SK-MEL-5 (cell line): ENCODE measurements at regions not wholly inside any gene's neighbourhood (a gene's known extent, or its start where the extent isn't known, plus 50 kb on each side); places are given as distances from the start of the nearest gene placed in this dataset.
A peak's percentile ranks its signal among the peaks of the same experiment; 100 is the strongest.

Experiments used
- DNase-seq: peaks from one replicate; pipeline ENCODE4 v3.0.0-alpha.2; 2016; ENCODE audit warnings: low read depth, low spot score
- in situ Hi-C: cut with HindIII; loops from 2 replicates; pipeline ENCODE4 v1.10.0; 2016; ENCODE audit warnings: low sequenced_read_pairs, high pct_unique_total_duplicates, low pct_unique_long_range_greater_than_20kb

DNA sequence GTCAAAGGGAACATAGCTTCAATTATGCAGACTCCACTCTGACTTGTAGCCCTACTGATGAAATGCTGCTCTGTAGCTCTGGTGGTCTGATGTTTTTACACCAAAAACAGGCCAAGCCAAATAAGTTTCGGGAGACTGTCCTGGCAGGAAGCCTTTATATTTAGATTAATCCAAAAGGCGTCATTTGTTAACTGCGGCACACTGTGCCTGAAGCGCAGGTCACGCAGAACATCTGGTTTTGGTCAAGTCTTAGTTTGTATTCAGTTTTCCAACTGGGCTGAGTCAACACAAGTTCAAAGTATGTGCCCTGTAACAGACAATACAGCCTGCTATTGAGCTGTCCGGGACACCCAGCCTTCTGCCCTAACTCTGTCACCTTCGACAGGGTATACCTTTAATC, 154.6 kb upstream of the IPO5 start:
- no peak for DNase-seq
- in situ Hi-C loops = no loop called here

DNA sequence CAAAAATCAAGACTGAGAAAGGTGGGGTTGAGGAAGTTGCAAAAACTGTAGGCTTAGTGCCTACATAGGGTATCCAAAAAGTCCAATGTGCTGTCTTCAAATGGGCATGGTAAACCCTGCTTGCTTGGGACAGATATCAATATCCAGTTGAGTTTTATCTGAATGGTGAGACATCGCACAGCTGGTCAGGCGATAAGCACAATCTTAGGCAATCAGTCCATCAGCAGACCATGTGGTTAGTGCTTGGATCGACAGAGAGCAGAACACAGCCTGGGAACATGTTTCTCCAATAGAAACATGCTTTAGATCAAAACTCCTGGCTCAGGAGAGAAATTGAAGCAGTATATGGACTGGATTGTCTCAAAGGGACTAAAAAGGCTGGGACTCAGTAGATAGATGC, 151.3 kb upstream of the IPO5 start:
- in situ Hi-C loops = no loop called here

DNA sequence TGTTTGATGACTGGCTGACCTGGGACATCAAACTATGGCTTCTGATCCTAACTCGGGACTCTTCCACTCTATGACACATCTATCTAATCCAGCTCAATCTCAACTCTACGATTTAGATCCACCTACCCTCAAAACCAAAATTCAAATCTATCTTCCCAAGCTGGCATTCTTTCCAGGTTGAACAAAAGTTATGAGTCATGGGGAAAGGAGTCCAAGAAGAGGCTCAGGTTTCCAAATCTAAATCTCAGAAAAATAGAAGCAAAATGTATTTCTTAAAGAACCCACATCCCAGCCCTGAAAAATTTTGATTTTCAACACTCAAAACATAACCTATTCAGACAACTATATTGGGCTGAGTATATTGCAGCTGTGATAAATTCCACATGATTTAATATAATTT, 143.9 kb upstream of the IPO5 start:
- in situ Hi-C loops = no loop called here
- no peak for DNase-seq

More for the DNA sequence above, 151.3 kb upstream of the IPO5 start:
- no peak for DNase-seq

DNA sequence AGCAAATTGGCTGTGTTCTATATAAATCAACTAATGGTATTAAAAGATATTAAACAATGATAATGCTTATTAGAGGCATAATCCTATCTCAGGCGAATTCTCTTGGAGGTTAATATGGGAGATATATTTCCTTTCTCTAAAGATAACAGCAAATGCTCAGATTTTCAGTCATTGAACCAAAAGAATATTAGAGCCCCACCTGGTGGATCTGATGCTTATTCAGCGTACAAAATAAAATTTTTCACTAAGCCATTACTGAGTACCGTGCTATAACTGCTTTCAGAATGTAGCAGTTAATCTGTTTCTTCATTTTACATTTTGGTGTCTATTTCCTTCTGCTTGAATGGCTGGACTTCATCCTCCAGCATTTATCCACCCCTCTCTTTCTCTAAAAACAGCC, 143.3 kb upstream of the IPO5 start:
- peak; percentile 59 for DNase-seq
- in situ Hi-C loops = no loop called here

DNA sequence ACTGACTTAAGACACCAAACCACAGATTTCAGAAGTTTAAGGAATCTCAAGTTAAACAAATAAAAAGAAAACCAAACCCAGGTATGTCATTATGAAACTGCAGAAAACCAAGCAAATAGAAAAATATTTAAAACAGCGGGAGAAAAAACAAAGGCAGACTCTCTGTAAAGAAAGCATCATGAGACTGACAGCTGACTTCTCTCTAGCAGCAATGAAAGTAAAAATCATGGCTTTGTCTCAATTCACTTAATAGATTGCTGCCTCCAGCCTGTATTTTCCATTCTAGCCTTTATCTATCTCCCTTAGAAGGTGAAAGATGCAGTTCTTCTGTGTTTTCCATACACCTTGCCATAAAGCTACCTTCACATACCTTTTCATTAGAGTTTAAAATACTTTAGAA, 131.1 kb upstream of the IPO5 start:
- in situ Hi-C loops = no loop called here

DNA sequence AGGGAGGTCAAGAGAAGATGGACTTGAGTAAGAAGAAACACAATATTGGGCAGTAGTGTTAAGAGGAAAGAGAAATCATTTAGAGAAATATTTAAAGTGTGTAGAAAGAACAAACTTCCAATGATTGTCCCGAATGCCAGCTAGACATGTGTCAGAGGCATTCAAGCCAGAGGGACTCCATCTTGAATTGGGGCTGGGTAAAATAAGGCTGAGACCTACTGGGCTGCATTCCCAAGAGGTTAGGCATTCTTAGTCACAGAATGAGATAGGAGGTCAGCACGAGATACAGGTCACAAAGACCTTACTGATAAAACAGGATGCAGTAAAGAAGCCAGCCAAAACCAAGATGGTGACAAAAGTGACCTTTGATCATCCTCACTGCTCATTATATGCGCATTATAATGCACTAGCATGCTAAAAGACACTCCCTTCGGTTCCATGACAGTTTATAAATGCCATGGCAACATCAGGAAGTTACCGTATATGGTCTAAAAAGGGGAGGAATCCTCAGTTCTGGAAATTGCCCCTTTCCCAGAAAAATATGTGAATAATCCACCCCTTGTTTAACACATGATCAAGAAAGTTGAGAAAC, 127.0 kb upstream of the IPO5 start:
- in situ Hi-C loops = no loop called here
- DNase-seq = peak; percentile 80

More for the DNA sequence above, 131.1 kb upstream of the IPO5 start:
- DNase-seq = no peak

DNA sequence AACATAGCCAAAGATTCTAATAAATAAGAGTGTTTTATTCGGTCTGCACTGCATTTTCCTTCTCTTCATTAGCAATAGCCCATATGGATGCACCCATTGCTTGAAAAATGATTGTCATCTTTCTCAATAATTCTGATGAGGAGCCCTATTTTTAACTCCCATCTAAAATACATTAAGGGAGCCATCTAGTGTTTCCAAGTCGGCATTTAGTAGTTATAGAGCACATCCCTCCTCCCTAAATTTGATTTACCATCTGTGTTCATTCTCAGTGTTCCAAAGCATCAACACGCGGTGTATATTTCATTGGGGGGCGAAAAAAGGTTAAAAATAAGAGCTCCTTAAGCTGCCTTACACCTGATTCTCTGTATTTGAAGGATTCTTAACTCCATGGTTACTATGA, 119.2 kb upstream of the IPO5 start:
- DNase-seq = peak; percentile 40
- in situ Hi-C loops = no loop called here

DNA sequence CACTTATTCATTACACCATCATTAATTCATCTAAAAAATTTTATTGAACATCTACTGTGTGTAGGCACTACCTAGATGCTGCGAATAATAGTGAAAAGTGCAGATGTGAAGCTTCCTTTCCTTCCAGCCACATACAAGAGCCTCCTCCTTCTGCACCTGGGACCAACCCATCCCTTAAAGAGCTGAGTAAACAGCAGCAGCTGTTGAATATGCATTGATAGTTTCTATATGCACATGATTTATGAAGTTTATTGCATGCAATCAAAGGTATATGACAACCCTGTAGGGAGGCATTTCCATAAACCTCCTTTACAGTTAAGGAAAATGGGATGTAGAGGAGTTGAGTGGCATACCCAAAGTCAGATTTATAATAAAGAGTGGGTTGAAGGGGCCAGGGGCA, 110.3 kb upstream of the IPO5 start:
- DNase-seq = no peak
- in situ Hi-C loops = no loop called here

DNA sequence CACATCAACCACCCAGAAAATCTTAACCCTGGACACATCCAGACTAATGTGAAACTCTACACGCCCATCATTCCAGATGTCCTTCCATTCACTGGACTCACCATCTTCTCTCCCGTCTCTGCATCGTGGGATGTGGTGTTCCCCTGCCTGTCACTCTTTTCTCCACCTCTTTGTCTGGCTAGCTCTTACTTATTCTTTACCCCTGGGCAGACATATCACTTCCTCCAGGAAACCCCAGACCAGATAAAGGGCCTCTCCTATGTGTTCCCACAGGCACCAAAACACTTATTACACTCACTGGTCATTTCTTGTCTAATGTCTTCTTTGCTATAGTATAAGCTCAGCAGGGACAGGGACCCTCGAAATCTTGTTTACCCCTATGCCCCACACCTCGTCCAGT, 109.3 kb upstream of the IPO5 start:
- in situ Hi-C loops = no loop called here
- DNase-seq = no peak

DNA sequence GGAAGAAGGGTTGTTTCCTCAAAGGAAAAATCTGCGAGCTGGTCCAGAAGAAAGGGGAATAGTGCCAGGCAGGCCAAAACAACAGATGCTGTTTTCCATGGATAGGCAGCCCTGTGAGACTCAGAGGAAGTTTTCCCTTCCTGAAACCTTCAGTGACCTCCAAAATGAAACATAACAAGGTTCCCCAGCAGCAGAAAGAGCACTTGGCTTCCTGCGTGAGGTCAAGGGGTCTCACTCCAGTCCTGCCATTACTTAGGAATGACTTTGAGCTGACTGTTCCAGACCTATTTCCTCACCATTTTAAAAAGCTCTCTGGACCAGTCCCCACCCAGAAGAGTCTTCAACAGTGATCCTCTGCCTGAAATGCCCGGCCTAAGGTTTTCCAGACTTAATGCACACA, 104.6 kb upstream of the IPO5 start:
- no peak for DNase-seq

DNA sequence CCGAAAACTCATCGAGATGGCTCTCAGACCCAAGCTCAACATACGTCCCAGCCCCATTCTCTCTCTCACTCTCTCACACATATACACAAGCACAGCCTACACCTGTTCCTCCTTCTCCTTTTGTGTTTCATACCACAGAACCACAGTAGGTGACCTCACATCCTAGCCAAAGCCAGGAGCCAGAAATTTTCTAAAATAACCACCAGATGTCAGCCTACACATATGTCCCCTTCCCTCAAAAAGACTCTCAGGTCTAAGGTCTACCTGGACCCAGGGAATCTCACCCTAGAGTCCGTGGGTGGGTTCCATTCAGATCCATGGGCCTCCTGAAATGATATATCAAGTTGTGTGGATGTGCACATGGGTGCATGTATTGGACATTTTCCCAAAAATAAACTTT, 104.2 kb upstream of the IPO5 start:
- in situ Hi-C loops = no loop called here

More for the DNA sequence above, 104.6 kb upstream of the IPO5 start:
- in situ Hi-C loops = no loop called here

DNA sequence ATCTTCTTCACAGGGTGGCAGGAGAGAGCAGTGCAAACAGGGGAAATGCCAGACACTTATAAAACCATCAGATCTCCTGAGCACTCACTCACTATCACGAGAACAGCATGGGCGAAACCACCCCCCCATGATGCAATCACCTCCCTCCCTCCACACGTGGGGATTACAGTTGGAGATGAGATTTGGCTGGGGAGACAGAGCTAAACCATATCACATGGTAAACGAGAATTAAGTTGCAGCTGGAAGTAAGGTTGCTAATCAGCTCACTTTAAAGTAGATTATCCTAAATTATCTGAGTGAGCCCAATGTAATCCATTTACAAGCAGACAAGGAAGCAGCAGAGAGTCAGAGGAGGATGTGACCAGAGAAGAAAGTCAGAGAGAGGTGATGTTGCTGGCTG, 102.2 kb upstream of the IPO5 start:
- in situ Hi-C loops = no loop called here
- DNase-seq = peak; percentile 75

More for the DNA sequence above, 104.2 kb upstream of the IPO5 start:
- DNase-seq = peak; percentile 56

DNA sequence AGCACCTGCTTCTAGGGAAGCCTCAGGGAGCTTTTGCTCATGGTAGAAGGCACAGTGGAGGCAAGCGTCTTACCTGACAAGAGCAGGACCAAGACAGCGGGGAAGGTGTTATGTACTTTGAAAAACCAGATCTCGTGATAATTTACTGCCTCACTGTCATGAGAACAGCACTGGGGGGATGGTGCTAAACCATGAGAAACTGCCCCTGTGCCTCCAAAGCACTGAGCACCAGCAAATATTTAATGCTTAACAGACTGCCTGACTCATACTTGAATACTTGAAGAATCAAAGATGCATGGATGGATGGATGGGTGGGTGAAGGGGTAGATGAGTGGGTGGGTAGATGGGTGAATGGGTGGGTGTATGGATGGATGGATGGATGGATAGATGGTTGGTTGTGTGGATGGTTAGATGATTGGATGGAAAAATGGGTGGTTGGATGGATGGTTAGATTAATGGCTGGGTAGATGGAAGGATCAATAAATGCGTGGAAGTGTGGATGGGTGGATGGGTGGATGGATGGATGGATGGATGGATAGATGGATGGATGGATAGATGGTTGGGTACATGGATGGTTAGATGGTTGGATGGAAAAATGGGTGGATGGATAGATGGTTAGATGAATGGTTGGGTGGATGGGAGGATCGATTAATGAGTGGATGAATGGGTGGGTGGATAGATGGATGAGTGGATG, 101.1 kb upstream of the IPO5 start:
- in situ Hi-C loops = no loop called here
- no peak for DNase-seq

DNA sequence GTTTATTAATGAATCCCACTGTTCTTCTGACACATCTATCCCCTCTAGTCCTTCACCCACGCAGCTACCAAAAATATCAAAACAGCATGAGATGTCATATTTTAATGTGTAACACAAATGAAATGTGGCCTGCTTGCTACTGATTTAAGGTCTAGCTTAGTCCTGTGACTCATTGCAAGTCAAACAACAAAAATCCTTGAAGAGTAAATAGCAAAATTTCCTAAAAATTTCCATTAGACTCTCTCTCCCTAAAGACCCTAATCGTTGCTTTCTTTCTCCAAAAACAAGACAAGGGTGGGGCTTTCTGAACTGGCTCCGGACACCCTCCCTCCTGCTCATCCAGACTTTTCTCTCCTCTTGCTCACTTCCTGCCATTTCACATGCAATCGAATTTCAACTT, 99.9 kb upstream of the IPO5 start:
- in situ Hi-C loops = no loop called here
- no peak for DNase-seq

DNA sequence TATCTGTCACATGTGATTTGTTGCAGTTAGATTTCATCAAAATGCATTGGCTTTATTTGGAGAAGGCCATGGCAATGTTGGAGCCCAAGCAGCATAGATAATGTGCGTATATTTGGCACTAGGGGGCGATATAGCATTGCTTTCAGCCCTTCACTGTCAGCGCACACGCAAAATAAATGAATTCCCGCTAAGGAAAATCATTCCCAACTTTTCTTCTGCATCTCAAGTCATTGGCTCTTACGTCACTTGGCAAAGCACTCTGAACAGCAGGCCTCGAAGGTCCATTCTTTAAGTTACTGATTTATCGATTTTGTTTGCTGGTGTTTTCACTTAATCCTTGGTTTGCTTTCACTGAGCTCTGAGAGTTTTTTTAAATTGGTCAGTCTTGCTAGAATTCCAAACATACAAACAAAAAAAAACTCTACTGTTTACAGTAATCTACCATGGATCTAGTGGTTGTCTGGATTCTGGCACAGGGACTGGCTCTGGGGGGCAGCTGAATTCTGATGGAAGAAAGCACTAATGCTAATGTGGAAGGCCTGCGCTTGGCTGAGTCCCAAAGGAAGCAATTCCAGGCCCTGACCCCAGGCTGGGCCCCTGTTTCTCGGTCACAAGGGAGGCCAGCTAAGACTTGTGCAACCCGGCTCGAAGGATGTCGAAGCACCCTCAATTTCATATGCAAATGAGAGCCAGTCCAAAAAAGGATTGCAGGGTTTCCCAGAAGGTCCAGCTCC, 97.7 kb upstream of the IPO5 start:
- in situ Hi-C loops = no loop called here

DNA sequence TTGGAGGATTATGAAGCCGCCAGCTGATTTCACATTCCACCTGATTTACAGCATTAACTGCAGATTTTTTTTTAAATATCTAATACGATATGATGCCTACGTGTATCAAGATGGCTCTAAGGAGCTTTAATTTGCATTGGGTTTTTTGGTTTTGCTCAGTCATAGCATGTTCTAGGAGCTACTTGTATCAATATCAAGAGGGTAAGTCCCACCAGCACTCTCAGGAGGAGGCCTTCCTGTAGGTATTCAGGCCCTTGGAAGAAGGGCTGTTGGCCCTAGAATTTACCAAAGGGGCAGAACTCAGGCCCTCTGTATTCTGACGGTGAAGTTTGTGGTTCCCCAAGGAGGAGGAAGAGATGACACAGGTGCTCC, 97.2 kb upstream of the IPO5 start:
- in situ Hi-C loops = no loop called here
- DNase-seq = no peak

More for the DNA sequence above, 97.7 kb upstream of the IPO5 start:
- peak; percentile 84 for DNase-seq

DNA sequence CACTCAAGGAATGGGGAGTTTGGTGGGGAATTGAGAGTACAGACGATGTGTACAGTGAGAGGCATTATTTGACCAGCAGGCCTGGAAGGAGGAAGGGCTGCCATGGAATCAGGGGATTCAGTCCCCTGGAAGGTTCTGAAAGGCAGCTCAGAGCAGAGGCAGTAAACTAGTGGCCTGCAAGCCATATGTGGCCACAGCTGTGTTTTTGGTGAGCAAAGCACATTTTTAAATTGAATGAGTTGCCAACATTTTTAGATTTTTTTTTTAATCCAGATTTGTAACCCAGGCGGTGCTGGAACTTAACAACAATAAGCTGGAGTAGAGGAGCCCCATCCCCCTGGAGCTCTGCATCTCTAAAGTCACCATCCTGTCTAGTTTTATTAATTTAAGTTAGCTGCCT, 95.3 kb upstream of the IPO5 start:
- DNase-seq = no peak
- in situ Hi-C loops = no loop called here

DNA sequence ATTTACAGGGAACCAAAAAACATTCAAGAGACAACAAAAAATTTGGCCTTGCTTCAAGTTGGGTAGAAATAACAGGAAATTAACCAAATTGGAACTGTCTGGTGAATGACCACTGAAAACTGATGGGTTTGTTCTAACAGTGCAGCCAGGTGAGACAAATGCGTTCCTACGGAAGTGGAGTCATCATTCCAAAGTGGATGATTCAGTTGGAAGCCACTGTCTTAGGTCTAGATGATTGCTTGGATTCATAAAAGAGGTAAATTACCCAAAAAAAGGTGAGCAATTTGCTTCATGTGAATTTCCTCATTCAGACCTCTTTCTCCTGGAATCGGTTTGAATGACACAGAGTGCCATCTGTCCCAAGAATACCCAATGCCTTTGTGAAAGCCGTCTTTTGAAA, 87.1 kb upstream of the IPO5 start:
- no peak for DNase-seq
- in situ Hi-C loops = no loop called here

DNA sequence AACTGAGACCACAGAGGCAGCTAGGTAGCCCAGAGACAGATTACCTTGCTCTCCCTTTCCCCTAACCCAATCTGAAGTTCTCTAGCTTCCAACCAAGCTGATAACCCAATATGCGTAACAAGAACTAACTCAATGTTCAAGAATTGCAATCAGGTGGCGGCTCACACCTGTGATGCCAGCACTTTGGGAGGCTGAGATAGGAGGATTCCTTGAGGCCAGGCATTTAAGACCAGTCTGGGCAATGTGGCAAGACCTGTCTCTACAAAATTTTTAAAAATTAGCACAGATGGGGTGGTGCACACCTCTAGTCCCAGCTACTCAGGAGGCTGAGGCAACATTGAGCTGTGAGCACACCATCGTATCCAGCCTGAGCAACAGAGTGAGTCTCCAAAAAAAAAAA, 86.7 kb upstream of the IPO5 start:
- in situ Hi-C loops = no loop called here
- no peak for DNase-seq
